Activated CD8-positive, alpha-beta memory T cell treated with anti-CD3 and anti-CD28 coated beads for 24 hours (primary cell): ENCODE measurements at regions not wholly inside any gene's neighbourhood (a gene's known extent, or its start where the extent isn't known, plus 50 kb on each side); places are given as distances from the start of the nearest gene placed in this dataset.
"Not testable (repeated sequence)": the region's sequence is repeated elsewhere in the genome, so short reads cannot be mapped to it uniquely, and the experiment has no call there.

Experiments used
- DNase-seq: peaks from one replicate; pipeline ENCODE4 v3.0.0-alpha.2; 2020

GRCh38 chr3:27628026-27628750 is 93.9 kb downstream of the EOMES start:
- no peak for DNase-seq

- no peak for DNase-seq
These were observed 95.5 kb downstream of the EOMES start for GRCh38 chr3:27626596-27627118.

- no peak for DNase-seq
These were observed 96.3 kb downstream of the EOMES start for GRCh38 chr3:27625864-27626263.

- no peak for DNase-seq
These were observed 98.9 kb downstream of the EOMES start for GRCh38 chr3:27623085-27623753.

GRCh38 chr3:27617552-27617951 is 104.6 kb downstream of the EOMES start:
- no peak for DNase-seq

GRCh38 chr3:27616031-27616430 is 106.1 kb downstream of the EOMES start:
- DNase-seq = no peak

GRCh38 chr3:27615555-27615954 is 106.6 kb downstream of the EOMES start:
- DNase-seq = no peak

GRCh38 chr3:27614592-27614991 is 107.5 kb downstream of the EOMES start:
- DNase-seq = no peak

- no peak for DNase-seq
These were observed 108.2 kb downstream of the EOMES start for GRCh38 chr3:27613846-27614500.

- no peak for DNase-seq
These were observed 111.2 kb downstream of the EOMES start for GRCh38 chr3:27610800-27611525.

- no peak for DNase-seq
These were observed 114.8 kb downstream of the EOMES start for GRCh38 chr3:27607370-27607769.

GRCh38 chr3:27606537-27606936 is 115.6 kb downstream of the EOMES start:
- DNase-seq = no peak

GRCh38 chr3:27601311-27601710 is 117.1 kb upstream of the SLC4A7 start:
- DNase-seq = not testable (repeated sequence)

- not testable (repeated sequence) for DNase-seq
These were observed 115.6 kb upstream of the SLC4A7 start for GRCh38 chr3:27599741-27600140.

GRCh38 chr3:27596921-27597320 is 112.7 kb upstream of the SLC4A7 start:
- DNase-seq = no peak

- no peak for DNase-seq
These were observed 112.2 kb upstream of the SLC4A7 start for GRCh38 chr3:27596334-27596841.

- DNase-seq = no peak
These were observed 110.0 kb upstream of the SLC4A7 start for GRCh38 chr3:27594096-27594690.

GRCh38 chr3:27593173-27593572 is 109.0 kb upstream of the SLC4A7 start:
- no peak for DNase-seq

- DNase-seq = no peak
These were observed 107.4 kb upstream of the SLC4A7 start for GRCh38 chr3:27591312-27592210.

GRCh38 chr3:27590437-27591298 is 106.5 kb upstream of the SLC4A7 start:
- DNase-seq = no peak
